Activated CD8-positive, alpha-beta T cell treated with anti-CD3 and anti-CD28 coated beads for 36 hours (primary cell): ENCODE measurements at regions not wholly inside any gene's neighbourhood (a gene's known extent, or its start where the extent isn't known, plus 50 kb on each side); places are given as distances from the start of the nearest gene placed in this dataset.

Experiments
- ATAC-seq: fragments of 200-7000 bp; cut with Tn5 transposase; one replicate; pipeline ENCODE4 v1.10.0; 2021; ENCODE audit warnings: mild to moderate bottlenecking, moderate library complexity
- CTCF ChIA-PET: fragments of 350-600 bp; sonication (Branson Sonifier 250); formaldehyde crosslinking; loops from one replicate; lab custom pipeline; 2021; ENCODE audit warnings: antibody characterized with exemption; lab: Charles Lee
- POLR2A ChIA-PET: fragments of 350-600 bp; sonication (Branson Sonifier 250); formaldehyde crosslinking; loops from one replicate; lab custom pipeline; 2021; ENCODE audit warnings: antibody characterized with exemption; lab: Charles Lee
- DNase-seq: peaks from one replicate; pipeline ENCODE4 v3.0.0-alpha.2; 2020
- H3K27ac Mint-ChIP-seq: one replicate; pipeline ENCODE4 v1.8.0; 2021; ENCODE audit warnings: mild to moderate bottlenecking, mixed read lengths
- H3K27me3 Mint-ChIP-seq: one replicate; pipeline ENCODE4 v1.8.0; 2021; ENCODE audit warnings: mixed read lengths
- H3K36me3 Mint-ChIP-seq: one replicate; pipeline ENCODE4 v1.8.0; 2021; ENCODE audit warnings: low read depth, mixed read lengths
- H3K4me1 Mint-ChIP-seq: one replicate; pipeline ENCODE4 v1.8.0; 2021; ENCODE audit warnings: low read depth, mixed read lengths
- H3K4me3 Mint-ChIP-seq: one replicate; pipeline ENCODE4 v1.8.0; 2021; ENCODE audit warnings: mild to moderate bottlenecking, moderate library complexity, mixed read lengths
- H3K9me3 Mint-ChIP-seq: one replicate; pipeline ENCODE4 v1.8.0; 2021; ENCODE audit warnings: mixed read lengths
- CTCF ChIP-seq: fragments of 200-600 bp; IDR thresholded peaks from one replicate; pipeline ENCODE4 v1.8.0; 2022; ENCODE audit warnings: antibody characterized with exemption, mild to moderate bottlenecking
- intact Hi-C: fragments of 100-400 bp; cut with micrococcal nuclease; formaldehyde crosslinking; loops from one replicate; pipeline ENCODE4 v1.10.0; 2022

DNA sequence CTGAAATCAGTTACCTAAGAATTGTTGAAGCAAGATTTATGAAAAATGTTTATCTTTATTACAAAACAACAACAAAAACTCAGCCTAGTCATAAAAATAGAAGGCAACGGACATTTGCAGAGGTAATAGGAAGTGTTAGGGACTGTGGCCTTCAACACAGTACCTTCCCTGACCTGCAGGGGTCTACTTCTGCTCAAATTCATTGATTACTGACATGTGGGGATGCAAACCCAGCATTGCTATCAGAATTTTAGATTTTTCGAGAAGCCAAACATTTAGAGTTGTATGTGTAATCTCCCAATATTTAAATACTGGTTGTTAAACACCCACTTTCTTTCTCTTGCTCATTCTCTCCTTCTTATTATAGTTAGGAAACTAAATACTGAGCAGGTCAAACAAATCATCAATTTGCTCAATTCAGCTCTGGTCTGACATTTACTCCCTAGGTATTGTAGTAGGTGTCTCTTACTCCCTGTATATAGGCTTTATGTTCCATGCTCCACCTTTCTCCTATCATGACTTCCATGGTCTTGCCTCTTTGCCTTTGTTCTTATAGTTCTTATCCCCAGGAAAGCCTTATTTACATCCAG, 198.5 kb downstream of the UBE2E3 start:
- no peak overlapping the region for H3K4me3 Mint-ChIP-seq
- ChIA-PET CTCF (interaction anchor here (0.6 to 1.9 kb wide), 19 partner anchors 9 to 292 kb away, joined by 3 to 10 read pairs (median 3); no protein-coding TSS in a partner anchor), POLR2A (no interaction called here)
- TF ChIP-seq CTCF: peak; percentile 61
- intact Hi-C loops: loop anchor here (5.0 kb wide), 2 partner anchors 52 to 72 kb away; no protein-coding TSS in a partner anchor
- peaks cover 6% of the 10 kb centered on the region for H3K9me3 Mint-ChIP-seq
- H3K27ac Mint-ChIP-seq: peak overlapping the region; percentile 71
- peak; percentile 68 for DNase-seq
- H3K4me1 Mint-ChIP-seq: peaks cover 52% of the 10 kb centered on the region
- peaks cover 22% of the 10 kb centered on the region for H3K36me3 Mint-ChIP-seq
- no peaks in the 10 kb centered on the region for H3K27me3 Mint-ChIP-seq
- peak; percentile 77 for ATAC-seq

DNA sequence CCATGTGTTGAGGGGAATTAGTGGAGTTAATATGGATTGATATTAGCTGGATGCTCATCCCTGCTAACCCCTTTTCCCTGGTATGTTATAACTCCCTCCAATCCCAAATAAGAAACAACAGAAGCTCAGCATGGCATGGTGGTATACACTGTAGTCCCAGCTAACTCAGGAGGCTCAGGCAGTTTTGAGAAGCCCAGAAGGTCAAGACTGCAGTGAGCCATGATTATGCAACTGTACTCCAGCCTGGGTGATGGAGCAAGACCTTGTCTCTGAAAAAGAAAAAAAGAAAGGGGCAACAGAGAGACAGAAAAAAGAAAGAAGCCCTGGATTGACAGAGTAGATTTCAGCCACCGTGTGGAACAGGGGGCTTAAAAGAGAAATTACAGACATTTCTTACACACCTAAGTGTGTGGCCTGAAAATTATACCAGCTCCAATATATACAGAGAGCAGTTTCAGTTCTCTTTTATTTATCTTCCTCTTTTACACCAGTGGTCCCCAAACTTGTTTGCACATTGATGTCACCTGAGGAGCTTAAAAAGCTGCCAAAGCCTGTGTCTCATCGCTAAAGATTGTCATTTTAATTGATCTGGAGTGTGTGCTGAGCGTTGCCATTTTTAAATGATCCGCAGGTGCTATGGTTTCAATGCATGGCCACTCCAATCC, 203.6 kb downstream of the UBE2E3 start:
- Mint-ChIP-seq H3K4me1 (peaks cover 39% of the 10 kb centered on the region), H3K9me3 (peaks cover 6% of the 10 kb centered on the region), H3K27ac (no peak overlapping the region), H3K36me3 (peaks cover 23% of the 10 kb centered on the region), H3K4me3 (no peak overlapping the region), H3K27me3 (no peaks in the 10 kb centered on the region)
- CTCF ChIA-PET: interaction anchor here (0.6 to 1.7 kb wide), 5 partner anchors 12 to 531 kb away, joined by 3 to 5 read pairs (median 3); no protein-coding TSS in a partner anchor
- no peak for TF ChIP-seq CTCF
- ATAC-seq (no peak), DNase-seq (no peak)
- intact Hi-C loops: no loop called here
- POLR2A ChIA-PET: no interaction called here

- peaks cover 13% of the 10 kb centered on the region for H3K36me3 Mint-ChIP-seq
- DNase-seq (no peak), ATAC-seq (no peak)
- H3K27ac Mint-ChIP-seq: peak overlapping the region; percentile 27
- intact Hi-C loops: no loop called here
- H3K4me1 Mint-ChIP-seq: peaks cover 33% of the 10 kb centered on the region
- no peaks in the 10 kb centered on the region for H3K27me3 Mint-ChIP-seq
- ChIA-PET CTCF (interaction anchor here (0.8 to 1.5 kb wide), 4 partner anchors 15 to 25 kb away, joined by 3 to 5 read pairs (median 3); no protein-coding TSS in a partner anchor), POLR2A (interaction anchor here (1.2 kb wide), 1 partner anchor 41 kb away, joined by 3 read pairs; no protein-coding TSS in a partner anchor)
- H3K9me3 Mint-ChIP-seq: no peaks in the 10 kb centered on the region
- no peak for TF ChIP-seq CTCF
- H3K4me3 Mint-ChIP-seq: no peak overlapping the region
Observed at GRCh38 chr2:181185421-181185820, 205.0 kb downstream of the UBE2E3 start.

GRCh38 chr2:181185948-181186347, 205.5 kb downstream of the UBE2E3 start:
- ChIA-PET CTCF (interaction anchor here (0.8 to 1.3 kb wide), 2 partner anchors 16 to 21 kb away, joined by 3 read pairs; no protein-coding TSS in a partner anchor), POLR2A (interaction anchor here (1.2 kb wide), 1 partner anchor 41 kb away, joined by 3 read pairs; no protein-coding TSS in a partner anchor)
- intact Hi-C loops: no loop called here
- Mint-ChIP-seq H3K27me3 (no peaks in the 10 kb centered on the region), H3K4me1 (peaks cover 37% of the 10 kb centered on the region), H3K36me3 (peaks cover 11% of the 10 kb centered on the region), H3K4me3 (no peak overlapping the region), H3K9me3 (no peaks in the 10 kb centered on the region), H3K27ac (peak overlapping the region; percentile 27)
- TF ChIP-seq CTCF: no peak
- ATAC-seq: peak; percentile 69
- no peak for DNase-seq

DNA sequence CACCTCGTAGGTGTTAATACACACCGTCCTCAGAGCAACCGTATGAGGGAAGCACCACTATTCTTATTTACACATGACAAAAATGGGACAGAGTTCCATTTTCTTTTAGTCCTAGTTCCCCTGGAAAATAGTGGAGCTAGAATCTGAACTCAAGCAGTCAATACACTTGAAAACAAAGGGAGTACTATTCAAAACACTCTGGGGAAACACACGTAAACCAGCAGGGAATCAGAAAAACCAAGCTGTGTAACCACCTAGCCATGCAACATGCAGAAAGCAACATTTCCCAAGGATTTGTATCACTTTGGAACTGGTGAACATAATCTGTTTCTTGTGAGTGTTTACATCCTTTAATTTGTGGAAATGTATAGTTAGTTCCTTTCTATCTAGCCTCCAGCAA, 208.2 kb downstream of the UBE2E3 start:
- POLR2A ChIA-PET: no interaction called here
- CTCF ChIA-PET: no interaction called here
- H3K9me3 Mint-ChIP-seq: no peaks in the 10 kb centered on the region
- ATAC-seq (no peak), DNase-seq (no peak)
- peaks cover 40% of the 10 kb centered on the region for H3K4me1 Mint-ChIP-seq
- no peak for TF ChIP-seq CTCF
- H3K36me3 Mint-ChIP-seq: peaks cover 13% of the 10 kb centered on the region
- H3K27me3 Mint-ChIP-seq: no peaks in the 10 kb centered on the region
- H3K27ac Mint-ChIP-seq: no peak overlapping the region
- no peak overlapping the region for H3K4me3 Mint-ChIP-seq
- intact Hi-C loops: no loop called here
